WTC11 (cell line): ENCODE measurements at regions not wholly inside any gene's neighbourhood (a gene's known extent, or its start where the extent isn't known, plus 50 kb on each side); places are given as distances from the start of the nearest gene placed in this dataset.

Experiments used
- ATF2 ChIP-seq: sonication (generic); formaldehyde crosslinking; IDR thresholded peaks from 2 replicates; pipeline ENCODE4 v1.8.1; 2022; ENCODE audit warnings: low read depth, missing genetic modification reagents, borderline replicate concordance
- NR3C1 ChIP-seq: sonication (generic); formaldehyde crosslinking; conservative IDR thresholded peaks from 2 replicates; pipeline ENCODE4 v1.8.1; 2023; ENCODE audit warnings: low read depth, mild to moderate bottlenecking, missing genetic modification reagents
- SP1 ChIP-seq: sonication (generic); formaldehyde crosslinking; conservative IDR thresholded peaks from 2 replicates; pipeline ENCODE4 v1.8.1; 2022; ENCODE audit warnings: missing genetic modification reagents
- TF ChIP-seq, protein P1 (sequence below): fragments of 200-600 bp; IDR thresholded peaks from 2 replicates; pipeline ENCODE4 v1.8.0; 2022; ENCODE audit warnings: antibody characterized with exemption
- TF ChIP-seq, protein P2 (sequence below): sonication (generic); formaldehyde crosslinking; IDR thresholded peaks from 2 replicates; pipeline ENCODE4 v1.8.0; 2023; ENCODE audit warnings: missing genetic modification reagents
- TF ChIP-seq, protein P3 (sequence below): sonication (generic); formaldehyde crosslinking; IDR thresholded peaks from 2 replicates; pipeline ENCODE4 v1.8.0; 2022; ENCODE audit warnings: mild to moderate bottlenecking, missing genetic modification reagents

GRCh38 chr1:168453056-168453455 is 90.7 kb downstream of the XCL2 start:
- TF ChIP-seq, protein P1, sequence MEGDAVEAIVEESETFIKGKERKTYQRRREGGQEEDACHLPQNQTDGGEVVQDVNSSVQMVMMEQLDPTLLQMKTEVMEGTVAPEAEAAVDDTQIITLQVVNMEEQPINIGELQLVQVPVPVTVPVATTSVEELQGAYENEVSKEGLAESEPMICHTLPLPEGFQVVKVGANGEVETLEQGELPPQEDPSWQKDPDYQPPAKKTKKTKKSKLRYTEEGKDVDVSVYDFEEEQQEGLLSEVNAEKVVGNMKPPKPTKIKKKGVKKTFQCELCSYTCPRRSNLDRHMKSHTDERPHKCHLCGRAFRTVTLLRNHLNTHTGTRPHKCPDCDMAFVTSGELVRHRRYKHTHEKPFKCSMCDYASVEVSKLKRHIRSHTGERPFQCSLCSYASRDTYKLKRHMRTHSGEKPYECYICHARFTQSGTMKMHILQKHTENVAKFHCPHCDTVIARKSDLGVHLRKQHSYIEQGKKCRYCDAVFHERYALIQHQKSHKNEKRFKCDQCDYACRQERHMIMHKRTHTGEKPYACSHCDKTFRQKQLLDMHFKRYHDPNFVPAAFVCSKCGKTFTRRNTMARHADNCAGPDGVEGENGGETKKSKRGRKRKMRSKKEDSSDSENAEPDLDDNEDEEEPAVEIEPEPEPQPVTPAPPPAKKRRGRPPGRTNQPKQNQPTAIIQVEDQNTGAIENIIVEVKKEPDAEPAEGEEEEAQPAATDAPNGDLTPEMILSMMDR, result no peak
- TF ChIP-seq NR3C1 (CRISPR knock-in tag), result no peak
- TF ChIP-seq SP1 (CRISPR knock-in tag), result no peak
- no peak for TF ChIP-seq ATF2 (CRISPR knock-in tag)
- TF ChIP-seq, protein P2, sequence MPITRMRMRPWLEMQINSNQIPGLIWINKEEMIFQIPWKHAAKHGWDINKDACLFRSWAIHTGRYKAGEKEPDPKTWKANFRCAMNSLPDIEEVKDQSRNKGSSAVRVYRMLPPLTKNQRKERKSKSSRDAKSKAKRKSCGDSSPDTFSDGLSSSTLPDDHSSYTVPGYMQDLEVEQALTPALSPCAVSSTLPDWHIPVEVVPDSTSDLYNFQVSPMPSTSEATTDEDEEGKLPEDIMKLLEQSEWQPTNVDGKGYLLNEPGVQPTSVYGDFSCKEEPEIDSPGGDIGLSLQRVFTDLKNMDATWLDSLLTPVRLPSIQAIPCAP, result no peak
- TF ChIP-seq, protein P3, sequence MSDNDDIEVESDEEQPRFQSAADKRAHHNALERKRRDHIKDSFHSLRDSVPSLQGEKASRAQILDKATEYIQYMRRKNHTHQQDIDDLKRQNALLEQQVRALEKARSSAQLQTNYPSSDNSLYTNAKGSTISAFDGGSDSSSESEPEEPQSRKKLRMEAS (CRISPR knock-in tag), result no peak
